Fibroblast of peridontal ligament (primary cell): ENCODE measurements at regions not wholly inside any gene's neighbourhood (a gene's known extent, or its start where the extent isn't known, plus 50 kb on each side); places are given as distances from the start of the nearest gene placed in this dataset.
A peak's percentile ranks its signal among the peaks of the same experiment; 100 is the strongest.
"Not testable (repeated sequence)": the region's sequence is repeated elsewhere in the genome, so short reads cannot be mapped to it uniquely, and the experiment has no call there.

Source experiments
- DNase-seq: peaks from one replicate; pipeline ENCODE4 v3.0.0-alpha.2; 2010; ENCODE audit errors: extremely low read depth

DNA sequence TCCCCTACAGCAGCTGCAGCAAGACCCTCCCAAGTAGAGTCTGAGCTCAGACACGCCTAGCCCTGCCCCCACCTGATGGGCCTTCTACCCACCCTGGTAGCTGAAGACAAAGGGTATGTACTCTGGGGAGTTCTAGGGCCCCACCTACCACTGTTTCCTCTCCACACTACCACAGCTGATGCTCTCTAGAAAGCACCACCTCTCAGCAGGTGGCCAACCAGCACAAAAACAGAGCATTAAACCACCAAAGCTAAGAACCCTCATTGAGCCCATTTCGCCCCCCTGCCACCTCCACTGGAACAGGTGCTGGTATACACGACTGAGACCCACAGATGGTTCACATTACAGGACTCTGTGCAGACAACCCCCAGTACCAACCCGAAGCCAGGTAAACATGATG lies 258.9 kb downstream of the SETD4 start:
- no peak for DNase-seq

DNA sequence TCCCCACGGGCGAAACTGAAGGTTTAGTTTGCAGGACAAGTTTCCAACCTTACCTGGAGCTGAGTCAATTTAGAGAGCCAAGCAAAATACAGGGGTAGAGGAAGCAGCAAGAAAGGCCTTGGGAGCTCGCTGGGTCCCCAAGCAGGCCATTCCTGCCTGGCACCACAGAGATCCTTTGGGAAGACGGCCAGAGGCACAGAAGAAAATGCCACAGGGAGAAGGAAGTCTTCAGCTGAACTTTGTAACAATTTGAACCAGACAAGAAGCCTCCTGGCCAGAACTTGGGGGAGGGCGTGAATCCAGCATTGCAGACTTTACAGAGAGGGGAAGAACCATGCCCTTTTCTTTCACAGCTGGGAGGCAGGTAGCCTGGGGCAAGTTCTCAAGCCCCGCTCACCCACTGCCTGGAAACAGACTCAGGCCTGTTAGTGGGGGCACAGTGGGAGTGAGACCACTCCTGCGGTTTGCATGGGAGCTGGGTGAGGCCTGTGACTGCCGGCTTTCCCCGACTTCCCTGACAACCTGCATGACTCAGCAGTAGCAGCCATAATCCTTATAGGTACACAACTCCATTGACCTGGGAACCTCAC lies 259.4 kb downstream of the SETD4 start:
- DNase-seq, result not testable (repeated sequence)

DNA sequence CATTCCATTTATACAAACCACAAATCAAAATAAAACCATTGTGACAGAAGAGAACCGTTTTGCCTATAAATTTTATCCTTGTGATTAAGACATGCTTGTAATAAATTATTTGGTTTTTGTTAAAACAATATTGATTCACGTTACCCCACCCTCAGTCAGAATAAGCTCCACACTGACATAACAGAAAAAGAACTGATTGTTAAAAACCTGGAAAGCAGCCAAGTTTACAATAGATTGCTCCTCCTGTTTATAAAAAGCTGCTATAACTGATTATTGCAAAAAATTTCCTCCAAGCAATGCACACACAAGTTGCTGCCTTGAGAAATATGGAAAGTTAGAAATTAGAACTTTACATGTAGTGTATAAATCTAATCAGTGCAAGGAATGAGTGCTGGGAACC lies 263.5 kb downstream of the SETD4 start:
- DNase-seq, result peak; percentile 7

DNA sequence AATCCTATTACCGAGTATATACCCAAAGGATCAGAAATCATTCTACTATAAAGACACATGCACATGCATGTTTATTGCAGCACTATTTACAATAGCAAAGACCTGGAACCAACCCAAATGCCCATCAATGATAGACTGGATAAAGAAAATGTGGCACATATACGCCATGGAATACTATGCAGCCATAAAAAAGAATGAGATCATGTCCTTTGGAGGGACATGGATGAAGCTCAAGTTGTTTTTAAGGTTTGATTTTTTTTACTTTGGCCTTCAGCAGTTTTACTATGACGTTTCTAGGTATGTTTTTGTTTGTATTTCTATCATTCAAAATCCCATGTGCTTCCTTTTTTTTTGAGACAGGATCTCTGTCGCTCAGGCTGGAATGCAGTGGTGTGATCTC lies 265.8 kb downstream of the SETD4 start:
- DNase-seq, result not testable (repeated sequence)

DNA sequence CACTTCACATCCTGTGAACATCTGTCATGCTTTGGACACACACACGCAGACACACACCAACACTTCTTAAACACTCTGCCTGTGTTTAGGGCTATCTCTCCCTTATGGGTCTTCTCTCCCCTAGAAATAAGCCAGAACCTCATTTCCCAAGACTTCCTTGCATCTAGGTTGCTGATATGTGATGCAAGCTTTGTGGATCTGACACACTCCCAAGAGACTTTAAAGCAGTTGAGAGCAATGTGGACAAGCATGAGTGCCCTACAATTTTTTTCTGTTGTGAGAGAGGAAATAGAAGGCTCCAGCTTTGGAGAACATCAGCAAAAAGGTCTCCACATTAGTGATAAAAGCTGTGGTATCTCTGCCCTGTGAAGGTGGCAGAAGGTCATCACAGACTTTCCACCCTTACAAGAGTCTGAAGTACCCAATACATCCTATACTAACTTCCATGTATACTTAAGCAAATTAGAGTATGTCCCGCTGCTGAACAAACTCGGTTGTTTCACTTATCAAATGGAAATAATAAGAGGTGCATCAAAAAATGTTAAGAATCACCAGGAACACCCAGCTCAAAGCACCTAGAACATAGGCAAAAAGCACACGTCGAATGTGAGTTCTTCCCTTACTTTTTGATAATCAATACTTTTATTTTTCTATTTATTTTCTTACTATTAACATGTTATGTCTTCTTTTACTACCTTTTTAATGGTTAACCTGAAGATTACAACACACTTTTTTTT lies 267.6 kb downstream of the SETD4 start:
- DNase-seq, result no peak

DNA sequence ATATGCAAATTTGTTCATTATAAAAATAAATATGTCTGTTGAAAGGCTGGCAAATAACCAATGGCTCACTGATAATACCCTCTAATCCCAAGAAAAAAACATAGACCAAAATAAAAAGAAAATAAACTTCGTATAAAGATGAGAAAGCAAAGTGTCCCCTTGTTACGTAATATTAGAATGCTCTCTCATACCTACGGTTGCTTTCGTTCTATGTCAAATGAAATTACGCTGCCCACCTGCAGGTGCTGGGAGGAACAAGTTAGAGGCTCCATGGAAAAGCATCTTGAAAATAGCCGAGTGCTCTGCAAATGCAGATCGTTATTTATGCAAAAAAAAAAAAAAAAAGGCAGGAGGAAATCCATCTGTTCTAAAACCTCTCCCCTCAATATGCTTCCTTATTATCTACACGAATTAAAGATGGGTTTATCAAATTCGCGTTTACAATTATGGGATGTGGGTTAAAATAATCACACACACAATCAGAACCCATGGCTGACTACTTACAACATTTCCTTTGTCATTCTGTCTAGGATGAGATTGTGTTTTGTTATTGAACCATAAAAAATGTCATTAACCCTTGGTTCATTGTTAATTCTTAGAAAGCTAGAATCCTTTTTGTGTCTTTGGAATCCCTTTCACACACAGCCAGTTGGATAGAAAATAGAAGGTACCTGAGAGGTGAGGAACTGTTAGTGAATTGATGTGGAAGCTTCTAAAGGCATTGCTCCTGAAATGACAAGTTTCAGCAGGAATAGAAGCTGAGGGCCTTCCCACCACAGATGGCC lies 268.6 kb downstream of the SETD4 start:
- DNase-seq, result no peak

DNA sequence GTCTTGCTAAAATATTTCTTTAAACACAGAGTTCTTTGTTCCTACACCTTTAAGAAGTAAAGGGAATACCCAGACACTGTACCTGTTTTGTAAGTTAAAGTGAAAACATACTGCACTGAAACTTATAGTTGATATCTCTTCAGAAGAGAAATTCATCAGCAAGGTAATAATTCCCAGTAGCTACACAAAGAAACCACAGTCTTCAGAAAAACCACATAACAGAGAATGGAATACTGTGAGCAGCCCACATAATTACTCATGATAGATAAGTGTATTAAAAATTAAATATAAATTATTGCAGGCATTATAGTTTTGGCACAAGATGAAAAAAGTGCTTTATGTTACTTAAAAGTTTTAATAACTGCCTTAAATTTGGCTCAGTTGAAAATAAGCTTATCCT lies 276.6 kb downstream of the SETD4 start:
- no peak for DNase-seq

DNA sequence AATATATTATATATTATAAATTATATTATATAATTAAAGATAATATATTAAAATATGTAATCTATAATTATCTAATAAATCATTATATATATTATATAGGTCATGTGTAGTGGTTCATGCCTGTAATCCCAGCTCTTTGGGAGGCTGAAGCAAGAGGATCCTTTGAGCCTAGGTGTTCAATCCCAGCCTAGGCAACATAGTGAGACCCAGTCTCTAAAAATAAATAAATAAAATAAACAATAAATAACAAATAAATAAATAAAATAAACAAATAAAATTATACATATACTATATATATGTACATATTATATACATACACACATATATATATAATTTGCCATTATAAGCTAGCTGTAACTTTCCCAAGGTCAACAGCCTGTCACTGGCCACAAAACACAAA lies 277.7 kb downstream of the SETD4 start:
- no peak for DNase-seq

DNA sequence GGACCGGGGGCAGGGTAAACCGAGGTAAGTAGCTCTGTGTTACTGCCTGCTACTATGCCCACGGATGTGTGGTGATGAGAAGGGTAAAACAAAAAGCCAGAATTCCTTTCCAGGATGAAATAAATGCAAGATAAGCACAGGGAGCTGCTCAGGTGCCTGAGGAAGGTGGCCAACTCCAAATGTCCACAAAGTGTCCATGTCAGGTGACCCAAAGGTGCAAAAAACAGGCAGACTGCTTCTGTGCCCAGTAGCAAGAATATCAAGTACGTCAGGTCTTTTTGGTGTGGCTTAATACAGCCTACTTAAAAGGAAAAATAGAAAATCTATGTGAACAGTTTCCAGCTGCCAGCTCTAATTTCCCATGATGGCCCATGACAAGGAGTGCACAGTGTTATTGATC lies 279.3 kb downstream of the SETD4 start:
- no peak for DNase-seq

DNA sequence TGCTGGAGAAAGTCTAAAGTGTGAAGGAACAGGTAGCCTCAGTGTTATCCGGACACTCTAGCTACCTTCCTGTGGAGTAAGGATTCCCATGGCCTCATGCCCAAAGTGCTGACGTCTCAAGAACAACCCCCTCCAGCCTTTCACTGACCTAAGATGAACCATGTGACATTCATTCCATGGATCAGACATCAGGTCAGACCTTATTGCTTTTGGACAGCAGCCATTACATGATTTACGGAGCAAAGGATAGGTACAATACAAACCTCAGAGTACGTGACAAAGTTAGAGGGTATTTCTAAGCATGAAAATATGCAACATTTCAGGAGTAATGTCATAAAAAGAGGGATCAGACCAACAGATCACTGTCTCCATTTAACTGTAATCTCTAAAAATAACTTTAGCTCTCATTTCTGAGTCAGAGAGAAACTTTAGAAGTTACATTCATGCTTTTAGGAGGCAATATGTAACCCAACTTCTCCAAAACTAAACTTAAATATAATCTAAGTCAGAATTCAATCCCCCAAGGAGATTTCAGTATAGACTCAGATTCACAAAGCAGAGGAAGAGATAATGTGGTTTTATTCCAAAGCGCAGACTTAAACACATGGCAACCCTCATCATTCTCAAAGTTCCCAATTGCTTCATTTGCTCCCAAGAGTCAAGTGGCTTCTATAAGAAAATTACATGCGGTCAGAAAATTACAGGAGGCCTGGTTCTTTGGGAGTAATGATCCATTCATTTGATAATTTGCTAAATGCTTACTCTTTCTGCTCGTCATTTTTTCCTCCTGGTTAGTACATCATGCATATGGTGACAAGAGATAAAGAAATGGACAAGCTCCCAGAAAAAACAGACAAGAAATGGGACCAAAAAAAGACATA lies 280.4 kb downstream of the SETD4 start:
- DNase-seq, result peak; percentile 88

DNA sequence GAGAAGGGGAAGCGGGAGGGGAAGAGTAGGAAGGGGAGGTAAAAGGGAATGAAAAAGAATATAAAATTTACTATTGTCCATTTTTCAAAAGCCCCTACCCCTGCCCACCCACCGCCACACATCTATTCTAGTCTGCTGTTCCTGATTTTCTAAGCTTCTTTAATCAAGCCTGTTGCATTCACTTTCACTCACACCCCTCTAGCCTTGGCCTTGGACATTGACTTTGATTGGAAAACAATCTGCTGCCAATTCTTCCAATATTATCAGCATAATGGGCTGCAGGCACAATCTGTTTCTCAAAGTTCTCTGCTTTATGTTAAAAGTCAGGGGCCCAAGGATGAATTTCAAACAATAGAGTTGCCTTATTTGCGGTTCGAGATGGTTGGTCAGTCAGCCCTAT lies 281.2 kb downstream of the SETD4 start:
- DNase-seq, result no peak

DNA sequence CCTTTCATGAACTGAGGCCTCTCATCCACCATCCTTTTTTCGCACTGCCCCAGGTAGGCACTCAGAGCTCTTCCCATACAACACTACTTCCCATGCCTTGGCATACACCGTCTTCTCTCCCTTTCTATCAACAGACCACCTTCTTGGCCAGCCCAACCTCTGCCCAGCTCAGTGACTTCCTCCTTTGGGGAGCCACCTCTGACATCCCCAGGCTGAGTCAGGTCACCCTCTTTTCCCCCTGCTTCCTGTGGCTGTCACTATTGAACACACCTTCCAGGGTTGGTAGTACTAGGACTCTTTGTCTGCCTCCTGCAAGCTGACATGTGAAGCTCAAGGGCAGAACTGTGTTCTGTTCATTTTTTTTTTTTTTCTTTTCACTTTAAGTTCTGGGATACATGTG lies 283.2 kb downstream of the SETD4 start:
- DNase-seq, result no peak

DNA sequence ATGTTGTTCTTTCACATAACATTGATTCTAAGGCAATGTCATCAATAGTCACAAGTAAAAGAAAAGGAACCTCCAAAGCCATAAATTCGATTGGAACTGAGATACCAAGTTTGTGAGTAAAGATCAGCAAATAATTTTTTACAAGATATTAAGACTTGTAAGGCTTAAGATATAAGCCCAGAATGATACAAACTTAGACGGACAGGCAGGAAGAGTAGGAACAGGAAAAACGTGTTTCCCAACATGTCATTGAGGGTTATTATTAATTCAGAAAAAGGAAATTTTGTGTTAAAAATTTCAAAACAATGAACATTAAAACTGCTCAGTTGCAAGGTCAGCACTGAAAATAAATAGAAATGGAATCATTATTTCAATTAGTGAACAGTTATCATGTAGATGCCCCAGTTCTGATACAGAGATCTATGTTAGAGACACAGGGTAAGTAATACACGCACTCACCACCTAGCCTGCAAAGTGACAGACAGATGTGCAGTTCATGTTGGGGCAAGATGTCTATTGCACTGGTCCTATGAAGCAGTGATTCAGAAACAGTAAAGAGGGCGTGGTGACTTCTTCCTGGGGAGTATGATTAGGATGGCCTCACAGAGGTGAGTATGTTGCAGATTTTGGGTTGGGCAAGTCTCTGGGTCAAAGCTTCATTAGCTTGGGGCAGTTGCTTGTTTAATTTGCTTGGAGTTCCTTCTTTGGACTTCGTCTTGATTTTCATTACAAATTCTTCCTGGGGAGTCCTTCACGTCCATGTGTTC lies 284.4 kb downstream of the SETD4 start:
- DNase-seq, result no peak

DNA sequence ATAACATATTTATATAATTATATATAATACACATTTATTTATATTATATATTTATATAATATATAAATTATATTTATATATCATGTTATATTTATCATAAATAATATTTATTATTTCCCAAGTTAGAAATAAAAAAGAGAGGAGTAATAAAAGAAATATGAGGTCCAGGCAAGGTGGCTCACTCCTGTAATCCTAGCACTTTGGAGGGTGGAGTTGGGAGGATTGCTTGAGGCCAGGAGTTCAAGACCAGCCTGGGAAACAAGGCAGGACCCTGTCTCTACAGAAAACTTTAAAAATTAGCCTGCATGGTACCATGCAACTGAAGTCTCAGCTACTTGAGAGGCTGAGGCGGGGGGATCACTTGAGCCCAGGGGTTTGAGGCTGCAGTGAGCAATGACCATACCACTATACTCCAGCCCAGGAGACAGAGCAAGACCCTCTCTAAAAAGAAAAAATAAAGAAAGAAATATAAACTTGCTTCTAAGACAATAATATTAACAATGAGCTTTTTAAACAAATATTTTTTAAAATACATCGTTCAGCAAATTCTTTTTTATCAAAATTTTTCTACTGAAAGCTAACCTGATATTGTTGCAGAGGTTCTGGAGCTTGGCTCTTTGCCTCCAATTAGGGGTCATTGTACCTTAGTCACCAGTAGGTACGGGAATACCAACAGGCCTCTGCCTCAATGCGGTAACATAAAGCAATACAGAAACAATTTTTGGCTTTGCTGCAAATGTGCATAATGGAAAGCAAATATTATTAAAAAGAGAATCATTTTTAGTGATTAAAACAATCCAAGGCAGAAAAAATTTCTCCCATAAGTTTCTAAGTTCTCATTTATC lies 290.0 kb downstream of the SETD4 start:
- DNase-seq, result no peak

DNA sequence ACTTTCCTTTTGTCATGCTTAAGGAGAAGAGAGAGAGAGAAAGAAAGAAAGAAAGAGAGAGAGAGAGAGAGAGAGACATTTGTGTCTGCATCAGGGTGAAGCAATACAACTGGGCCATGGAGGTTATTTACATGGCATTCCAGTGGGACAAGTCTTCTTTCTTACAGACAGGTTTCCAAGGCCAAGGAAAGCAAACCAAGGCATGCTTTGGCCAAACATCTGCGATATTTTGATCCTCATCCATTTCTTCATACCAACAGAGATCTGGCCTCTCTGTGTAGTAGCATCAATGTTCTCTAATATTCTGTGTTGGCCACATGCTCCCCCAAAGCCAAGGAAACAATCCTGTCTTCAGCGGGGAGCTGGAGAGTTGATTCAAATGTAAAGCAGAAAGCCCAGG lies 292.1 kb downstream of the SETD4 start:
- DNase-seq, result peak; percentile 8

DNA sequence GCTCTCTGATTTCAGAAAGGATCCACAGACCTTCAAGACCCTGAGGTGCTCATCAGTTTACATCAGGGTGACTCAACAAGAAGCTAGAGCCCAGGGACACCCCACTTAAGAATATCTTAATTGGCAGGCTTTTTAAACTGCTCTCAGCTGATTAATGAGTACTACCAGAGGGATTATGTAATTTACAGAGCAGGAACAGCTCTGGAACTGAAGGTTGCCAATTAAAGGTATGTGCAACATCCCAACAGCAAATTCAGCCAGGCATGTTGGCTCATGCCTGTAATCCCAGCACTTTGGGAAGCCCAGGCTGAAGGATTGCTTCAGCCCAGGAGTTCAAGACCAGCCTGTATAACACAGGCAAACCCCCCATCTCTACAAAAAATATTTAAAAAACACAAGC lies 295.7 kb downstream of the SETD4 start:
- no peak for DNase-seq

DNA sequence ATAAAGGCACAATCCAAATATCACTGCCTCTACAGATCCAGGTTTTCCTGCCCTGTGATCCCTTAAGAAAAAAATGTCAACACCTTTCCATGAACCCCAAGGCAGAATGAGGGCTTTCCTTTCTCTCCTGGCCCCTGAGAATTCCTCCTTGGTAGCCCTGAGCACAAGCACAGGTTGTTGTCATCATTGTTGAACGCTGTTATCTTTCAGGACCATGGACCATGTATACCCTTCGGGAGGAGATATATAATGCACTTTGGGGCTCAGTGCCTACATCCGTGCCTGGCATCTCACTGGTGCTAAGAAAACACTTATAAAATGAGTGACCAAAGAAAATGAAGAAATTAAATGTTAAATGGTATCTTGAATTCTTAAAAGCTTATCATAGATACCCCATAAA lies 296.2 kb downstream of the SETD4 start:
- no peak for DNase-seq

DNA sequence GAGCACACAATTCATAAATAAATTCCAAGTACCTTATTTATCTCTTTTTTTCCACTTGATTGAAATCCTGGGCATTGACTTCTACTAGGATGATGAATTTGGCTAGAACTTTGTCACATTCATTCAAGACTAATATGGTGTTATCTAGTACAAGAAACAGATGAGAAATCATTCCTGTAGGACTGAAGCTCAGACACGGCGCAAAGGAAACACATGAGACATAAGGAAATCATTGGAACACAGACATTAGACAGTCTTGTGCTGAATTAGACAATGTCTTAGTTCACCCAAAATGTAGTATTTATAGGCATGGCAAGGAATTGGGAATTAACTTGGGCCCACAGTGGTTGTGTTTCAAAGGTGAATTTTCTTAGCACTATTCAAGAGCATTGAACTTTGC lies 305.7 kb downstream of the SETD4 start:
- DNase-seq, result no peak

DNA sequence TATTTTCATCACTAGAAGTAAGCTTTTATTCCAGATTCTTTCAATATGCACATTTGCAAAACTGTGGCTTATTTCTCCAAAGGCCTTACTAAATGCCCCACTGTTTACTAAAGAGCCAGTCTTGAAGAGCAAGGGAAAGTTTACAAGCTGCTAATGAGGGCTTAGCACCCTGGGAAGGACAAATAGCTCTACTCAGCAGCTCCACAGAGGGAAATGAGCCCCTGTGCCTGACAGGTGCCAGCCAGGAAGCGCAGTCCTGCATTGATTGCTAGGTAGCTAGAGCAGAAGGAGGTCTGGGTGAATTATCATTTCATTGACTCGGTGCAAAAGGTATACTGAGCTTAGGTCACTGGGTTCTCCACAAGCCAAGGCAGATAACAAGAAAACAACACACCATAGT lies 307.0 kb downstream of the SETD4 start:
- DNase-seq, result no peak

DNA sequence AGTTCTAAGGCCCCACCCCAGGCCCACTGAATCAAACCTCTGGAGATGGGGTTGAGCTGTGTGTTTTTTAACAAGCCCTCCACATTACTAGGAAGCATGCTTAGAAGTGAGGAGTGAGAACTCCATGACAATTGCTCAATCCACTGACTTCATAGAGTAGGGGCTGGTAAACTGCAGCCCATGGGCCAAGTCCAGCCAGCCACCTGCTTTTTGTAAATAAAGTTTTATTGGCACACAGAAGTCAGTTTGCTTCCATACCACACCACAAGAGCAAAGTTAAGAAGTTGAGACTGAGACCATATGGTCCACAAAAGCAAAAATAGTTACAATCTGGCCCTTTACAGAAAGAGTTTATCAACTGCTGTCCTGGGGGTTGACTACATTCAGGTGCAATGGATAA lies 309.2 kb downstream of the SETD4 start:
- DNase-seq, result no peak
